DMS53 (cell line): ENCODE measurements at regions not wholly inside any gene's neighbourhood (a gene's known extent, or its start where the extent isn't known, plus 50 kb on each side); places are given as distances from the start of the nearest gene placed in this dataset.
"Not testable (repeated sequence)": the region's sequence is repeated elsewhere in the genome, so short reads cannot be mapped to it uniquely, and the experiment has no call there.

Experiments used
- DNase-seq: peaks from one replicate; lab custom pipeline; 2025; lab: John Stamatoyannopoulos, UW

DNA sequence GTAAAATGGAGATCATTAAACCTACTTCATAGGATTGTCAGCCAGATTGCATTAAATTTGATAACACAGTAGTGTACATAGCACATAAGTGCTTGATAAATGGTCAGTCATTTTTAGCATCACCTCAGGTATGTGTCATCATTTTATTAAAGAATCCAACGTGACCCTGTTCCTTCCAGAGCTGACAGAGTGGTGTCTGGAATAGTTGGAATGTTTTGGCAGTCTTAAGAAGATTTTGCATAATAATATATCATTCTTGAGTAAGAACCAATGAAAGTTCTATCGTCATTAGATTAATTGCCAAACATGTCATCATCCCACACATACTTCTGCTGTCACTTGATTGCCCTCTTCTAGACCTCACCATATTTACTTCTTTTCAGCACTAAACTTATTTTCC, 451.4 kb upstream of the POM121L12 start:
- DNase-seq, result no peak

DNA sequence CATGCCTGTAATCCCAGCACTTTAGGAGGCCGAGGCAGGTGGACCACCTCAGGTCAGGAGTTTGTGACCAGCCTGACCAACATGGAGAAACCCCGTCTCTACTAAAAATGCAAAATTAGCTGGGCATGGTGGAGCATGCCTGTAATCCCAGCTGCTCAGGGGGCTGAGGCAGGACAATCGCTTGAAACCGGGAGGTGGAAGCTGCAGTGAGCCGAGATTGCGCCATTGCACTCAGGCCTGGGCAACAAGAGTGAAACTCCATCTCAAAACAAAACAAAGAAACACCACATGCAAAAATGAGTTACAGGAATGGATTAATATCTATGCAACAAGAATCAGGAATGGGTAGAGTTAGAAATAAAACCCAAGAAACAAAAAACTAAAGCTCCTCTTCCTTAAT, 462.3 kb upstream of the POM121L12 start:
- not testable (repeated sequence) for DNase-seq

DNA sequence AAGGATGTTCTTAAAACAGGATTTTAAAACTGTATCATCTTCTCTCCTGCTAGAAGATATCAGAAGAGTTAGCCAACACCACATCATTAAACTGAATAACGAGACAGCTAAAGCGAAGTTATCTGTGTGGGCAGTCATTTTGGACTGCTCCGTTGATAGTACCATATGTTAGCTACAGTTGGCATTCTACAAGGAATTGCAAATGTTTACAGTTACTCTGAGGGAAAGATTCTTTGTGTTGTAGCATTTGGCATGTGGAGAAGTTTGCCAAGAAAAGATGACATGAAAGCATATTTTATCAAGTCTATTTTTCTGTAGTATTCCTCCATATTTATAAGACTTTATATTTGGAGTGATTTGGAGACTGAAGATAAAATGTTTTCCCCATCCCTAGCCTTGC, 464.4 kb upstream of the POM121L12 start:
- DNase-seq, result no peak

DNA sequence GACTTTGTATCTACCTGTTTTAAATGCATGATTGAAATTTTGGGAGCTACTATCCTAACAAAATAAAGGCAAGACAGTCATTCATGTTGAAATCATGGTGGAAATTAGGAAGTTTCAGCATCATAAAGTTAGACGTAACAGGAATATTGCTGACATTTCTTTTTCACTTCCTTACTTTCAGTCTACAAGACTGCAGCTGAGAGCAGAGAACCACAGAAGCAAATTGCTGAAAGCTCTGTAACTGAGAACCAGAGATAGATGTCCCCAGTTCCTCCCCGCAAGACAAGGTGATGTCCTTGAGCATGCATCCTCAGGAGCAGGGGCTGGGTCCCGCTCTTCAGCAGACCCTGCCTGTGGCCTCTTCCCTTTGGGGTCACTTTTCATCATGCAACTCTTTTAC, 466.3 kb upstream of the POM121L12 start:
- DNase-seq, result no peak

DNA sequence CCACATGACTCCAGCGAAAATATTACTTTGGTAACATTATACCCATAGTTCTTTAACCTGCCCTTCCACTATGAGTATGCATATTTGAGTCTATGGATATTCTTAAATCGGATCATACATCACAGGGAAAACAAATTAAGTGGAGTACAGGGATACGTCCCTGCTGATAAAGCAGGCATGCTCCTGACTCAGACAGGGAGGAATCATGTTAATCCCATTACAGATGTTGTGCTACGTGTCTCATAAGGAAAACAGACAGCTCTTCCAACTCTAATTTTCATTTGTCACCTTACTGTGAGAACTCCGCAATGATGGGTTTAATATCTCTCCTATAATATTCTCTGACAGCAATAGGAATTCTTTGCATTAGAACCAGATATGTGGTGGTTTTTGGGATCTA, 469.5 kb upstream of the POM121L12 start:
- DNase-seq, result no peak

DNA sequence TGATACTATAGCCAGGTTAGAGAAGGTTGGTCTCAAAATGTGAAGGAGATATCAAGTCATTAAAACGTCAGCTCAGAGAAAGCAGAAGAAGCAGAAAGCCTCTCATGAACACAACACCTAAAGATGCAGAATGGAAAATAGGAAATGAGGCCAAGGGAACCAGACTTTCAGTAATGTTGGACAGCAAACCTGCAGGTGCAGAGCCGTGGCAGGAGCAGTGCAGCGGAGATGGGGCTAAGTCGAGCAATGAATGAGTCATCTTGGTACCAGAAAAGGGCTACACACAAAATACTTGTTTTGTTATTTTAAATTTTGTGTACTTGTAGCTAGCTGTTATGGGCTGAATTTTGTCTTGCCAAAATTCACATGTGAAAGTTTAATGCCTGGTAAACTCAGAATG, 479.6 kb upstream of the POM121L12 start:
- DNase-seq, result no peak

DNA sequence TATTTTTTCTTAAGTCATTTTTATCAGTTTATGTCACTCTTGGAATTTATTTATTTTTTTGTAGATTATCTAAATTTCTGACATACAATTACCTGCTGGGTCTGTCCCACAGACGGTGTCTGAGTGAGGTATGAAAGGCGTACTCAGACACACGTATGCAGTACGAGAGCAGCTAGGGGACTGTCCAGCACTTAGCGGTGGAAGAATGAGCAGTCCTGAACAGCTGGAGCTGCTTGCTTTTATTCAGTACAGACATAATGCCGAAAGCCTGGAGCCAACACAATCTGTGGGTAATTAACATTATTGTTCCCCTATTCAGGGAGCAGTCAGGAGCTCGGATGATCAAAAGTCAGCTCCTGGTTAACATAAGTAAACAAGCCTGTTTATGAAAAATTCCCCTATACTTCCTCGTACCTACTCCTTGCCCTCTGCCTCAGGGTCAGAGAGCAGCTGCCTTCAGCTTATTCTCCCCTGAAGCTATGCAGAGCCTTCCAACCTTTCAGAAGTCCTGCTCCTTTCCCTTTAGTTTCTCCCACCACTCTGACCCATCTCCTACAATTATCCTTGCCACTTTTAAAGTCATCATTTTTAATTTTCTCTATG, 488.0 kb upstream of the POM121L12 start:
- peak; percentile 81 for DNase-seq

DNA sequence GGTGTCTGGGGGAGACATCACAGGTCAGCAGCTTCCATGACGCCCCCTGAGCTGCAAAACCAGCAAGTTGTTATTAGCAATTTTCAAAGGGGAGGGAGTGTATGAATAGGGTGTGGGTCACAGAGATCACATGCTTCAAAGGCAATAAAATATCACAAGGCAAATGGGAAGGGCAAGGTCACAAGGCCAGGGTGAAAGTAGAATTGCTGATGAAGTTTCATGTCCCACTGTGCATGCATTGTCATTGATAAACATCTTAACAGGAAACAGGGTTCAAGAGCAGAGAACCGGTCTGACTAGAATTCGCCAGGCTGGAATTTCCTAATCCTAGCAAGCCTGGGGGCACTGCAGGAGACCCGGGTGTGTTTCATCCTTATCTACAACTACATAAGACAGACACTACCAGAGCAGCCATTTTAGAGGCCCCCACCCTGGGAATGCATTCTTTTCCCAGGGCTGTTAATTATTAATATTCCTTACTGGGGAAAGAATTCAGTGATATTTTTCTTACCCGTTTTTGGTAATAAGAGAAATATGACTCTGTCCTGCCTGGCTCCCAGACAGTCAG, 494.2 kb upstream of the POM121L12 start:
- peak; percentile 59 for DNase-seq

DNA sequence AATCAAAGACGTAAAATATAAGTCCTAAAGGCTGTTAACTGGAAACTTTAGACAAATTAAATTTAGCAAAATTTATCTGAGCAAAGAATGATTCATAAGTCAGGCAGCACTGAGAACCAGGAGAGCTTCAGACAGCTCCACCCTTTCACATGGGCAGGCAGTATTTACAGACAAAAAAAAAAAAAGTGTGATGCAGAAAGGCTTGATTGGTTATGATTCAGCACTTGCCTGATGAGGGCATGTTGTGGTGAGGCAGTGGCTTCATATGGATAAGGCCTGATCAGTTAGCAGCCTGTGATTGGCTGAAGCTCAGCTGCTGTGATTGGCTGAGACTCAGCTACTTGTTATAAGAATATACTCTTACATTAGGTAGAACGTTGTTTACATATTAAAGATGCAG, 495.4 kb upstream of the POM121L12 start:
- DNase-seq, result peak; percentile 72

DNA sequence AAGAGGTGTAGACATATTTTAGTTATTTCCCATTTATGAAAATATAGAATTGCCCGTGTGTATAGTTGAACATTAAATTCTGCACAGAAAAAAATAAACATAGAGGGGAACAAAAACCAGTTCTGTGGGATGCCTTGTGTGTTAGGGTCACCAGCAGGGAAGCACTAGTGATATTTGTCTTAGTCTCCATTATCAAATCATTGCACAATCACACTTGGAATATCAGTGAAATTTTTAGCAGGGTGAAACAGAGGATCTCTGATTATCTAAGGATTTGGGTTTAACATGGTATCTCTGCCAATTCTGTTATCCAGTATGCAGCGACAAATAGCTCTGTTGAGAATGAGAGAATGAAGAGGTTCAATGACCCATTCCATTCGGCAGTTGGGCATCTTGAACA, 496.0 kb upstream of the POM121L12 start:
- DNase-seq, result no peak

DNA sequence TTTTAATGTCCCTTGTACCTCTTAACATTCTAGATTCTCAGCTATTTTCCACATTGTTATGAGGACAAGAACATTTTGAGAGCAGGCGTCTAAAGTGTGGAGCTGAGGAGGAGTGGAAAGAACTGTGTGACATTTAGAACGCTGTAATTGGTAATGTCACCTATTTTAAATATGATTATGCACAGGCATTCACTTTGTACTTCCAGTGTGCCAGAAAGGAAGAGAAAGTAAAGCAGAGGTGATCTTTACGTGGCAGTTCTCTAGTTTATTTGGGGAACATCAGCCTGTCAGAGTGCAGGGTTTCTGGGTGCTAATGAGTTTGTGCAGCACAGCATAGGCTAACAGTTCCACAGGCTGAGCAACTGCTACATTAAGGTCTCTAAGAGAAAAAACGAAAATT, 498.4 kb upstream of the POM121L12 start:
- no peak for DNase-seq

DNA sequence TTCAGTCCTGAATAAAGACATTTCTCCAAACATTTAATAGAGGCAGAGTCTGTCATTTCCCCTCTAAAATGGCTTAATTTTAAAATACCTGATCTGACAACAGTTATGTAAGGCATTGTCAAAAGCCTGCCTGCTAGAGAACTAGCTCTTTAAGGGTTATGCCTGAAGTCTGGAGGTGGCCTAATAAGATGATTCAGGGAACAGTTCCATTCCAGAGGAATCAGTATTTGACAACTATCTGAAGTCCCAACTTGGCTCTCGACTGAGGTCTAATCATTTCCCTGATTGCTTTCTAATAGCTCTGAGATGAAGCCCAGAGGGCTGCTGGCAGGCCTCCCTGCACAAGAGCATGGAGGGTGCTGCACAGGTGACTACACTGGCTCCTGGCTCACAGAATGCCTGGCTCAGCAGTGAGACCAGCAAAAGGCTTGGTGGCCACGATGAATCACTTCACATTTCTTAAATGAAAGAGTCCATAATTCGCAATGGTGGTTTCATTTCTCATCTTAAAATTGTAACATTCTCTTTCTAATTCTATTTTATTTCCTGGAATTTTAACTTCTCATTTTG, 509.6 kb upstream of the POM121L12 start:
- DNase-seq, result no peak

DNA sequence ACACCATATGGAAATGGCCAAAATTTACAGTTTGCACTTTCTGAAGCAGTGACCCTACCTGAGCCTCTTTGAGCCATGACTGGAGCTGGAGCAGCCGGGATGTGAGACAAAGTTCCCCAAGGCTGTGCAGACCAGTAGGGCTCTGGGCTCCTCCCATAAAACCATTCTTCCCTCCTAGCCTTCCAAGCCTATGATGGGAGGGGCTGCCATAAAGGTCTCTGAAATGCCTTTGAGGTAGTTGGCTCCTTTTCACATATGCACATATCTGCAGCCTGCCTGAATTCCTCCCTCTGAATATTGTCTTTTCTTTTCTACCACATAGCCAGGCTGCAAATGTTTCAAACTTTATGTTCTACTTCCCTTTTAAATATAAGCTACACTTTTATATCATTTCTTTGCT, 516.6 kb upstream of the POM121L12 start:
- DNase-seq, result no peak

DNA sequence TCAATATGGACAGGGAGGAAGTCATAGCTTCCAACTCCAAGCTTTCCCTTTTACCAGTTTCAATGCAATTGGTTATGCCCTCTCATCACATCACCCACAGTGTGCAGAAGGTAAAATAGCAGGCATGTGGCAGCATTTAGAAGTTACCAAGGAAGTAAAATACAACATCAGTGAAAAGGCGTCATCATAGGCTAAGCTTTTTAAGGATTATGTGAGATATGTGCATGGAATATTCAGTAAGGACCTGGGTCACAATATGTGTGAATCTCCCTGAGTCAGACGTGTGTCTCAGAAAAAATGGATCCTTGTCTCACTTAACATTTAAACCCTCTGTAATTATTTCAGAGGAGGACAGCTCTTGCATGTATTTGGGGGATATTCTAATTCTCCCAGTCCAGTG, 522.8 kb upstream of the POM121L12 start:
- no peak for DNase-seq

DNA sequence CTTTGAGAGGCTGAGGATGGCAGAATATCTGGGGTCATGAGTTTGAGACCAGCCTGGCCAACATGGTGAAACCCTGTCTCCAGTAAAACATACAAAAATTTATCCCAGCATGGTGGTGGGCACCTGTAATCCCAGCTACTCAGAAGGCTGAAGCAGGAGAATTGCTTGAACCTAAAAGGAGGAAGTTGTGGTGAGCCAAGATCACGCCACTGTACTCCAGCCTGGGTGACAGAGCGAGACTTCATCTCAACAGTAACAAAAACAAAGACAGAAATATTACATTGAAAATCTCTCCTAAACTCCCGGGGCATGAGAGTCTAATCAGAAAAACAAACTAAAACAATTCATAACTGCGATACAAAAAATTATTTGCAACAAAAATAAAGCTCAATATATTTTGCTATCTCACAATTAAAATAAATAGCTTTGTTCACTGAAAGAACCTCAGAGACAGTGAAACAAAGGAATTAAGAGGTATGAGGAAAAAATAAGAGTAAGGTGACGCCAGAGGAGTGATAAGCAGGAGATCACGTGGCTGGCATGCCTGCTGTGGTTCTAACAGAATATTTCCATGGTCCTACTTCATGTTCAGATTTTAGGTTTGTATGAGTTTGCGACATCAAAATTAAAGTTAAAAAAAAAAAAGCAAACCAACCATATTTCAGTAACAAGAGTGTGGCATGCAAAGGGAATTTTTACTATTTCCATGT, 527.7 kb upstream of the POM121L12 start:
- DNase-seq, result no peak

DNA sequence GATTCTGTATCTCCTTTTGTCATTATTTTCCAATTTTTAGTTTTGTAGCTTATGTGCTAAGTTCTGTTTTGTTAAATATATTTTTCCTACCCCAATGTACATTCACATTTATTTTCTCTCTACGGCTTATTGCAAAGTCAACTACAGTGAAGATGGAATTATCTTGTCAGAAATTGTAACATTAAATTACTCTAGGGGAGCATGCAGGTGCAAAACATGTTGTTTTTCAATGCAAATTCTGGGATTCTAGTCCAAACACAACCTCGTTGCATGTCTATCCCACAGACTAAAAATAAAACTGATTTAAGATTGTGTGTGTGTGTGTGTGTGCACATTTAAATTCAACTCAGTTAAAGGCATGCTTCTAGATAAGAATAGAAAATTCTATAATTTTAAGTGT, 529.1 kb upstream of the POM121L12 start:
- no peak for DNase-seq

DNA sequence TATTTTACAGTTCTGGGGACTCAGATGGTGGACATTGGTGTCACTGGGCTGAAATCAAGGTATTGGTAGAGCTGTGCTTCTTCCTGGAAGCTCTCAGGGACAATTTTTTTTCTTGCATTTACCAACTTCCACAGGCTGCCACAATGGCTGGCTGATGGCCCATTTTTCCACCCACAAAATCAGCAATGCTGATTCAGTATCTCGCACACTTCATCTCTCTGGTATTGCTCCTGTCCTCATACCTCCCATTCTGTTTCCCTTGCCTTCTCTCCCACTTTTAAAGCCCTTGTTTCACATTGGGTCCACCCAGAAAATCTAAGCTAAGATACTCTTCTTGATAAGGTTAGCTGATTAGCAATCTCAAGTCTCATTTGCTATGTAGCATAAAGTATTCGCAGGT, 530.9 kb upstream of the POM121L12 start:
- DNase-seq, result no peak

DNA sequence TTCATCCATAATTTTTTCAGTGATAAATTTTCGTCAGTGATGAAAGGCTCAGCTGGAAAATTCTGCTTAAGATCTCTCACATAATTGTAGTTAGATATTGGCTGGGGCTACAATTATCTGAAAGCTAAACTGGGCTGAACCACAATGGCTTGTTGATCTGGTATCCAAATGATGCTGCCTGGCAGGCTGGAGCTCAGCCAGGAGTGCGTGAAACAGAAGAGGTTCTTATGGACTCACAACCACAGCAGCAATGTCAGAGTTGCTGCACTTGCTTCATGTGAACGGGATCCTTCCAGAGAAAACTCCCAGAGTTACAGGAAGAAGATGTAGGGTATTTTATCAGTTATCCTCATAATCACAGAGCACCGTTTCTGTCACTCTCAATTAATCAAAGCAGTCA, 533.2 kb upstream of the POM121L12 start:
- DNase-seq, result no peak

DNA sequence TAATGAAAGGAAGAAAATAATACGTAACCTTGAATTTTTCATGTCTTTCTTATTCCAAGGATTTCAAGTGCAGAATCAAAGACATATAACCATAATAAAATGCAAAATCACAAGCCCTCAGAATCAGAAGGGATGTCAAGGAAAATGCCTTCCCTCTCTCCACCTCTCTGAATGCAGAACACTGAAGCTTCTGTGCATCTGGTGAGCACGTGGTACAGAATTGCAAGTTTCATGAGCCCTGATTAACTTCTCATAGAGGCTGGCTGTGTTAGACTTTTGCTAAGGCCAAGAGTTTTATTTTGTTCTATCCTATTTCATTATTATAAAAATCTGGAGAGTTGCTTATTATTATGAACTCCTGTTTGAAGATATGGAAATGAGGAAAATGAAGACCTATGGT, 533.7 kb upstream of the POM121L12 start:
- no peak for DNase-seq

DNA sequence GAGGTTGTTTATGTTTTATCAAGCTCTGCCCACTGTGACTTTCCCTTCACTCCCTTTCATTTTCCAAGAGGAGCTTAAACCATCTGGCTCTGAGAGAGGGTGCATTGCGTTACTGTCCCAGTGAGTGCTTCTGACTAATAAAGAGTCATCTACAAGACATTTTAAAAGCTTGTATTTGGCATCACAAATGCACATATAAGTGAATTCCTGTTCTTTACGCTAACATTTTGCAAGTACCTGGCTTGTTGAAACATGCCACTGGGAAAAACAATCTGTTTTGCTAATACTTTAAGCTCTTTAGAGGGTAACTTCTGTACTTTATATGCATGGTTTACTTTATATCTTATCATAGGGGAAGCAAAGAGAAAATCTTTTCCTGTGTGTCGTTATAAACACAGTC, 534.6 kb upstream of the POM121L12 start:
- peak; percentile 4 for DNase-seq

DNA sequence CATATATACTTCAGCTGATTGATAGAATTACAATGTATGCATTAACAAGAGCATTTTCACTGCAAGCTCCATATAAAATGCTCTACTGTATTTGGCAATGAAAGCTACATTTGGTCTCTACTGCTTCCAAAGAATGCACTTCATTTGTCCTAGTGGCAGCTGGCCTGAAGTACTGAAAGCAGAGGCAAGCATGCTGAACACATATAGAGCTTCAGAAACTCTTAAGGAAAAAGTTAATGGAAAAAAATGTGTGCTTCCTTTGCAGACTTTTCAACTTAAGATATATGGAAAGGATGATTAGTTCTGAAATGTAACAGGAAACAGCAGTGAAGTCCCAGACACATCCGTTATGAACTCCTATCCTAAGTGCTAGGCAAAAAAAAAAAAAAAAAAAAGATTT, 537.1 kb upstream of the POM121L12 start:
- peak; percentile 14 for DNase-seq

DNA sequence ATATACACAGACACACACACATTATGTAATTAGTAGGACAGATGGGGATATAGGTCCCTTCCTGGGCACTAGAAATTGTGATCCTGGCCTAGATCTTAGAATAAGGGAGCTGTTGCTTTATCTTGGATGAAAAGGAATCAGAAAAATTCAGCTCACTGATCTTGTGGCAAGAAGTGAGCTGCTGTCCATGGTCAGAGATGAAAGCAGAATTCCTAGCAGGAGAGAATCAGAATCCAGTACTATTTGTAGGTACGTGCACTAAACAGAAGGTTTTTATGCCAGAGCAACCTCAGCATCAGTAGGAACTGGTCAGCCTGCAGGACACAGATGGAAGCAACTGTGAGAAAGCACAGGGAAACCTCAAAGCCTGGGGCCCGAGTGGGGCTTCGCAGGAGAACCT, 549.2 kb upstream of the POM121L12 start:
- no peak for DNase-seq

DNA sequence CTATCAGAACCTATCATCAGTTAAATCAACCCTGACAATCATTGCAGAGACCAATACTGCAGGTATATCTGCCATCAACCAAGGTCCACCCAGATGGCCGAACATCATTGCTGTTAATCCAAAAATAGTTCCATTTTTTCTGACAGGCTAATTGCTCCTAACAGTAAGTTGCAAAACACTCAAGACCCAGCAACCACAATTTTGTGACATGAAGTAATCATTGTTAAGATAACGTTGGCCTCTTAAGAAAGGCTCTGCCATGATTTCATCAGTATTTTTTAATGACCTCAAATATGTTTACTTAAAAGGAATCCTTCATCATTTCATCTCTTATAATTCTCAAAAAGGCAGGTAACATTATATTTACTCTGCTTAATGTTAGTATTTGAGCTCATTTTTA, 553.4 kb upstream of the POM121L12 start:
- no peak for DNase-seq

DNA sequence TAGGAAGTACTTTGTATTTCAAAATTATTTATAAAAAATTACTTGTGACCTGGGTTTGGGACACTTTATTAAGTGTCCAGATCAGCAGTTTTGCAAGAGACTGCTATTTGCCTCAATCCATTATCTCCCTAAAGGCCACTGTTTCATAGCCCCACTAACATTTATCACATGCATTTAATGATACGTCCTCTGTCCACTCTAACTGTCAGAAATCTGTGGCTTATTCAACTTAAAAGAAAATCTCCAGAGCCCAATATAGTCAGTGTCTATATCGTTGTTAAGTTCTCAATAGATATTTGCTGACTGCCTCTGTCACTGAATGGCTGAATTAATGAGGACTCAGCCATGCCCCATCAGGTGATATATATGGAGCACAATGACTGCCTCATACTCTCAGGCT, 553.9 kb upstream of the POM121L12 start:
- DNase-seq, result no peak
